Liver (tissue), 8 donors: ENCODE measurements at regions not wholly inside any gene's neighbourhood (a gene's known extent, or its start where the extent isn't known, plus 50 kb on each side); places are given as distances from the start of the nearest gene placed in this dataset.

ENCODE experiments used
- DNase-seq: peaks from one replicate; pipeline ENCODE4 v3.0.0-alpha.2; 2017; ENCODE audit warnings: low spot score
- H3K27ac ChIP-seq, 2 donors: one replicate each; pipeline ENCODE4 v1.7.0; 2013; ENCODE audit warnings: inconsistent platforms in 2 of 2, low read length in 2 of 2, control low read depth in 1 of 2, low read depth in 1 of 2, mild to moderate bottlenecking in 1 of 2
- H3K27me3 ChIP-seq, 4 donors: one replicate each; pipeline versions ENCODE4 v1.6.1 to v1.7.0; 2013; ENCODE audit warnings: low read length in 3 of 4, inconsistent platforms in 1 of 4, mild to moderate bottlenecking in 1 of 4, moderate library complexity in 1 of 4; ENCODE audit not compliant: control insufficient read depth in 4 of 4, insufficient read depth in 4 of 4
- H3K36me3 ChIP-seq, 4 donors: one replicate each; pipeline versions ENCODE4 v1.6.1 to v1.7.0; 2013; ENCODE audit warnings: low read length in 3 of 4, mild to moderate bottlenecking in 3 of 4, low read depth in 1 of 4, moderate library complexity in 1 of 4; ENCODE audit not compliant: control insufficient read depth in 4 of 4, insufficient read depth in 3 of 4
- H3K4me1 ChIP-seq, 4 donors: one replicate each; pipeline versions ENCODE4 v1.6.1 to v1.7.0; 2013; ENCODE audit warnings: low read length in 3 of 4, mild to moderate bottlenecking in 3 of 4, moderate library complexity in 1 of 4; ENCODE audit not compliant: control insufficient read depth in 4 of 4, insufficient read depth in 4 of 4
- H3K4me3 ChIP-seq, 3 donors: one replicate each; pipeline versions ENCODE4 v1.6.1 to v1.7.0; 2013; ENCODE audit warnings: low read length in 3 of 3, control low read depth in 1 of 3, low read depth in 1 of 3, mild to moderate bottlenecking in 1 of 3
- H3K9ac ChIP-seq, 2 donors: one replicate each; pipeline ENCODE4 v1.7.0; 2013; ENCODE audit warnings: low read length in 2 of 2, mild to moderate bottlenecking in 2 of 2, moderate library complexity in 2 of 2, control low read depth in 1 of 2, low read depth in 1 of 2
- H3K9me3 ChIP-seq, 4 donors: one replicate each; pipeline versions ENCODE4 v1.6.1 to v1.7.0; 2013; ENCODE audit warnings: low read length in 3 of 4; ENCODE audit not compliant: control insufficient read depth in 4 of 4
- ATF3 ChIP-seq: IDR thresholded peaks from 2 replicates; pipeline ENCODE4 v1.6.1; 2016; ENCODE audit warnings: antibody characterized with exemption
- CTCF ChIP-seq: fragments of 150-350 bp; IDR thresholded peaks from 2 replicates; pipeline ENCODE4 v1.5.1; 2017; ENCODE audit warnings: improper control_type of control experiment, low read depth, low read length; ENCODE audit not compliant: missing input control
- EGR1 ChIP-seq, 2 donors: IDR thresholded peaks; 2 replicates each; pipeline ENCODE4 v1.6.1; 2016 to 2018; ENCODE audit warnings: antibody characterized with exemption in 2 of 2, low read depth in 2 of 2
- FOXA2 ChIP-seq: IDR thresholded peaks from 2 replicates; pipeline ENCODE4 v1.6.1; 2016; ENCODE audit warnings: antibody characterized with exemption
- GABPA ChIP-seq, 2 donors: IDR thresholded peaks in 1 of 2; conservative IDR thresholded peaks in 1 of 2; 2 replicates each; pipeline ENCODE4 v1.6.1; 2016; ENCODE audit warnings: antibody characterized with exemption in 2 of 2, mild to moderate bottlenecking in 1 of 2, moderate library complexity in 1 of 2
- HNF4A ChIP-seq, 2 donors: conservative IDR thresholded peaks; 2 replicates each; pipeline ENCODE4 v1.6.1; 2016; ENCODE audit warnings: antibody characterized with exemption in 2 of 2, mild to moderate bottlenecking in 2 of 2
- HNF4G ChIP-seq: IDR thresholded peaks from 2 replicates; pipeline ENCODE4 v1.6.1; 2016; ENCODE audit warnings: antibody characterized with exemption
- JUND ChIP-seq, 2 donors: IDR thresholded peaks; 2 replicates each; pipeline ENCODE4 v1.6.1; 2016; ENCODE audit warnings: antibody characterized with exemption in 2 of 2
- NR2F2 ChIP-seq: IDR thresholded peaks from 2 replicates; pipeline ENCODE4 v1.6.1; 2016; ENCODE audit warnings: antibody characterized with exemption
- RAD21 ChIP-seq, 2 donors: IDR thresholded peaks; 2 replicates each; pipeline ENCODE4 v1.6.1; 2016; ENCODE audit warnings: antibody characterized with exemption in 2 of 2, mild to moderate bottlenecking in 2 of 2
- REST ChIP-seq: IDR thresholded peaks from 2 replicates; pipeline ENCODE4 v1.6.1; 2016; ENCODE audit warnings: antibody characterized with exemption, mild to moderate bottlenecking
- RXRA ChIP-seq, 2 donors: IDR thresholded peaks; 2 replicates each; pipeline ENCODE4 v1.6.1; 2017 to 2018; ENCODE audit warnings: antibody characterized with exemption in 2 of 2, mild to moderate bottlenecking in 1 of 2
- SP1 ChIP-seq: IDR thresholded peaks from 2 replicates; pipeline ENCODE4 v1.6.1; 2018; ENCODE audit warnings: antibody characterized with exemption, mild to moderate bottlenecking
- YY1 ChIP-seq: IDR thresholded peaks from 2 replicates; pipeline ENCODE4 v1.6.1; 2016; ENCODE audit warnings: antibody characterized with exemption, mild to moderate bottlenecking
- ZBTB33 ChIP-seq: IDR thresholded peaks from 2 replicates; pipeline ENCODE4 v1.6.1; 2016; ENCODE audit warnings: antibody characterized with exemption
- WGBS: extraction: QIAGEN DNeasy Blood & Tissue Kit; methylation state at CpG from one replicate; pipeline ENCODE4 v1.1.7; 2013; 5-methylcytosine and 5-hydroxymethylcytosine counted together
- donor health status: healthy.
- donor health status: healthy.
- donor health status: healthy.
- donor health status: healthy.
- donor health status: healthy.

- DNase-seq = no peak
- no peaks in the 10 kb centered on the region for H3K27me3 ChIP-seq
- no peaks in the 10 kb centered on the region for H3K4me1 ChIP-seq
- H3K27ac ChIP-seq = no peak overlapping the region
- WGBS = 54% methylated on average over 5 of the region's 5 CpGs
- H3K9me3 ChIP-seq = no peaks in the 10 kb centered on the region
- no peak overlapping the region for H3K9ac ChIP-seq
- TF ChIP-seq ATF3 = no peak
- no peak for TF ChIP-seq GABPA (IDR thresholded peaks at IDR 0.05 in 1 of 2, conservative IDR thresholded peaks at IDR 0.05 in 1 of 2)
- no peak for TF ChIP-seq SP1
- no peak for TF ChIP-seq REST
- no peak for TF ChIP-seq JUND (IDR thresholded peaks at IDR 0.05)
- TF ChIP-seq ZBTB33 = no peak
- no peak for TF ChIP-seq HNF4A (conservative IDR thresholded peaks at IDR 0.05)
- TF ChIP-seq RAD21 (IDR thresholded peaks at IDR 0.05) = no peak
- no peak for TF ChIP-seq HNF4G
- no peak for TF ChIP-seq FOXA2
- TF ChIP-seq YY1 = no peak
- TF ChIP-seq RXRA (IDR thresholded peaks at IDR 0.05) = no peak
- no peak for TF ChIP-seq NR2F2
- TF ChIP-seq EGR1 (IDR thresholded peaks at IDR 0.05; ENCODE audit: low read depth in 2 of 2) = no peak
- no peak for TF ChIP-seq CTCF
- no peaks in the 10 kb centered on the region for H3K36me3 ChIP-seq
- no peak overlapping the region for H3K4me3 ChIP-seq
Measured at GRCh38 chr6:98526465-98526864, 307.9 kb upstream of the POU3F2 start.

- 86% methylated on average over 9 of the region's 9 CpGs for WGBS
Measured at GRCh38 chr6:98529364-98529763, 305.0 kb upstream of the POU3F2 start.

More at GRCh38 chr6:98529364-98529763, 305.0 kb upstream of the POU3F2 start:
- no peaks in the 10 kb centered on the region for H3K9me3 ChIP-seq
- H3K9ac ChIP-seq = no peak overlapping the region
- H3K27ac ChIP-seq = no peak overlapping the region
- no peak for TF ChIP-seq ATF3
- no peak for TF ChIP-seq RAD21 (IDR thresholded peaks at IDR 0.05)
- no peaks in the 10 kb centered on the region for H3K36me3 ChIP-seq
- no peaks in the 10 kb centered on the region for H3K27me3 ChIP-seq
- DNase-seq = no peak
- H3K4me3 ChIP-seq = no peak overlapping the region
- H3K4me1 ChIP-seq = no peaks in the 10 kb centered on the region
